DMS 273 treated with DMSO at 0.1 percent for 48 hours (cell line): ENCODE measurements at regions not wholly inside any gene's neighbourhood (a gene's known extent, or its start where the extent isn't known, plus 50 kb on each side); places are given as distances from the start of the nearest gene placed in this dataset.
"Not testable (repeated sequence)": the region's sequence is repeated elsewhere in the genome, so short reads cannot be mapped to it uniquely, and the experiment has no call there.

Experiments
- DNase-seq: peaks from one replicate; lab custom pipeline; 2025; lab: John Stamatoyannopoulos, UW

GRCh38 chr2:184113696-184114403, 484.5 kb upstream of the ZNF804A start:
- no peak for DNase-seq

DNA sequence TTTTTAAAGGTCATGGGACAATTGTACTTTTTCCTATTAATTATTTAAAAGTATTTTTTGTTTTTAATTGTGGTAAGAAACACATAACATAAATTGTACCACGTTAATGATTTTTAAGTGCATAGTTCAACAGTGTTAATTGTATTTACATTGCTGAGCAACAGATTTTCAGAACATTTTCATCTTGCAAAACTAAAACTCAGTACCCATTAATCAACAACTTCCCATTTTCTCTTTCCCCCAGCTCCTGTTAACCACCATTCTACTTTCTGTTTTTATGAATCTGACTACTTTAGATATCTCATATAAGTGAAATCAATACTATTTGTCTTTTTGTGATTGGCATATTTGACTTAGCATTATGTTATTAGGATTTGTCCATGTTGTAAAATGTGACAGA, 483.9 kb upstream of the ZNF804A start:
- DNase-seq, result no peak

DNA sequence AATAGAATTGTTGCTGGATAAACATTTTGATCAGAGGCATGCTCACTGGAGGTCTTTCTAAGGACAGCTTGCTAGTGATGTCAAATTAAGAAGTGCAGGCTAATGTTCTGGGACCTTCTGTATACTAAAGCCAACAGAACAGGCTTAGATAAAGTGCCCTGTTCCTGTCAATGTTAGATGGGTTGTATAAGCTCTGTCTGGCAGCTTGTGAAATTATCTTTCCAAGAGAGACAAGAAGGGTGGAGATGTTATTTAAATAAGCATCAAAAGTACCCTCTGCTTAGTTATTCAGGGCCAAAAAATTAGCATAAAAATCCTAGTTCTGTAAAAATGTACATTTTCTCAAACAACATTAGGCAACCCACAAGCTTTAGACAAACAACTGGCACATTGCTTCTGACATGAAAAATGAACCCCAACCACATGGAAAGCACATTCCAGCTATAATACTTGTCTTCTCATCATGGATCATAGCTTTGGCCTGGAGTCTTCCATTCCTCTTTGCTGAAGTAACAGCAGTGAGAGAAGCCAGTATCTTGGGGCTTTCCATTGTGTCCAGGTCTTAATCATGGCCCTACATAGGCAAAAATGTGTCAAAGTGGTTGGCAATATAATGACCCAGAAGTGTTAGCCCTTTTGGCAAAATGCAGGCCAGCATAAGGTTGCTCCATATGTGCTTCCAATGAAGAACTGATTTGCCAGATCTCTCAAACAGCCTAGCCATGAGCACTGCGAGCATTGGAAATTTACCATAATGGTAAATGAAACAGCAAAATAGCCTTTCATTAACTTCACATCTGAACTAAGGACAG, 478.1 kb upstream of the ZNF804A start:
- DNase-seq, result no peak

DNA sequence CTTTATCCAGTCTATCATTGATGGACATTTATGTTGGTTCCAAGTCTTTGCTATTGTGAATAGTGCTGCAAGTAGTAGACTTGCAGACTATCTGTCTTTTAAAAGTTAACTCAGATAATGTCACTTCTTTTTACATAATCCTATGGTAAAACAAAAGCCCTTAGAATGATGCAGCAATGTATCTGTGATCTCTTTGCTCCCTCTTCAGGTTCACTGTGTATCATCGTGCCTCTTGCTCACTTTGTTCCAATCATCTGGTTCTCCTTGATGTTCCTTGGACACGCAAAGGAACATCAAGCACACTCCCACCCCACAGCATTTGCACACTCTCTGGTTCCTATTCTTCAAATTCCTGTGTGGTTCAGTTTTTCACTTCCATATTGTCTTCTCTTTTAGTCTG, 472.5 kb upstream of the ZNF804A start:
- DNase-seq, result no peak

- DNase-seq, result no peak
Measured at GRCh38 chr2:184129073-184129472, 469.3 kb upstream of the ZNF804A start.

DNA sequence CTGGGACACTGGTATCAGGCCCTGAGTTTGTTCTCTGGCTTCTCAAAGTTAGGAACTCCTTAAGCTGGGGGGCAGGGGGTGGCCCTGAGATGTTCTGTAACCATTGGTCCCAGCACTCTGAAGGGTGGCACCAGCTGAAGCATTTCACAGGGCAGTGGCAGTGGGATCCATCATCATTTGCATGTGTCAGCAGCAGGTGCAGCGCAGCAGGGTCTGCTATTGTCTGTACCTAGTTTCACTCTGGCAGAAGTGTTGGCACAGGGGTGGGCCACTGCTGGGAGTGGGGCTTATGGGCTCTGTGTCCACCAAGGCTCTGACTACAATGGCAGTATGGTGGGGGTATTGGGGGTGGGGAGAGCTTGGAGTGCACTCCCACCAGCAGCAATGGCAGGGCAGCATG, 460.4 kb upstream of the ZNF804A start:
- DNase-seq, result no peak

- no peak for DNase-seq
Measured at GRCh38 chr2:184141866-184142265, 456.5 kb upstream of the ZNF804A start.

DNA sequence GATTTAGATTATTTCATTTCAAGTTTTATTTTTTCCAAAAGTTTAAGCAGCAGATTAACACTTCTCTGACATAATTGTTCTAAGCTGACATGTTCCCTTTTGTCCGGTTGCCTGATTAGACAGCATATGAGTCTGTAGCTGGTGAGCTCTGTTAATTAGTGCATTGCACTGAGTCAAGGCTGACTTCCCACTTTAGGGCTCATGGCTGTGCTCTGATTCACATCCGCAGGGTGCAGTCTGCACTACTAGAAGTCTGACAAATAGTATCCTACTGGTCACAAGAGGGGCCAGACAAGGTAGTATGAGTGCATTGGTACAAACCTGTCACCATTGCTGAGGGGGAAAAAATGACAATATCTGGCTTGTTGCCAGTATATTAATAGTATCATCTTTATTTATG, 443.9 kb upstream of the ZNF804A start:
- no peak for DNase-seq

DNA sequence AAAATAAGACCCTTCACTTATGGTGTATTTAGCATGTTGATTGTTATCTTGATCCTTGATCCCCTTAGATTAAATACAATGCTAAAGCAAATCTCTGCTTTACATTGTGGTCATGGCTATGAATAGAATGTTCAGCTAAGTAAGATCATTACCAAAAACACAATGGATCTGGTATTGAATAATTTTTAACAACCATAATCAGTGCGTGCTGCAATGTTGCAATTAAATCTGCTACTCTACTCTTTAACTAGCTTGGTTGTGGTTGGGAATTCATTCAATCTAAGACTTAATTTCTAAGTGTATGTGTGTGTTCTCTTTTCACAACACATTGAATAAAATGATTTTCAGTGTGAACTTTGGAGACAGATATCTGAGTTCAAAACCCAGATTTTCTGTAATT, 442.5 kb upstream of the ZNF804A start:
- DNase-seq, result no peak

DNA sequence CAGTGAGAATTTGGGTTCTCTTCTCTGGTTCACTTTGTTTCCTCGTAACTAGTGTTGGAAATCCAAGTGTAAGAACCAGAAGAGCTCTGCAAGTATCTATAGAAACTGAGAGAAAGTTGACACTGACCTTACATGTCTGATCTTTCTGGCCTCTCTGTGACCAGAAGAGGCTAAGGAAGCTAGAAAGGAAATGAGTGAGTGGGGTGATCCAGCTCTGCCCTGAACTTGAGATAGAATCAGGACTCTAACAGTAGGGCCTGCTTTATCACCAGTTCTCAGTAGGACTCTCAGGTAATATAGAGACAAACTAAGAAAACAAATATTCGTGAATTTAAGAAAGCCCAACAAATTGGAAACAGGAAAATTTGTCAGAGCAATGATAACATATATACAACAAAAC, 441.2 kb upstream of the ZNF804A start:
- DNase-seq, result no peak

GRCh38 chr2:184162426-184162825, 435.9 kb upstream of the ZNF804A start:
- DNase-seq, result no peak

- not testable (repeated sequence) for DNase-seq
Measured at GRCh38 chr2:184168823-184169222, 429.5 kb upstream of the ZNF804A start.

DNA sequence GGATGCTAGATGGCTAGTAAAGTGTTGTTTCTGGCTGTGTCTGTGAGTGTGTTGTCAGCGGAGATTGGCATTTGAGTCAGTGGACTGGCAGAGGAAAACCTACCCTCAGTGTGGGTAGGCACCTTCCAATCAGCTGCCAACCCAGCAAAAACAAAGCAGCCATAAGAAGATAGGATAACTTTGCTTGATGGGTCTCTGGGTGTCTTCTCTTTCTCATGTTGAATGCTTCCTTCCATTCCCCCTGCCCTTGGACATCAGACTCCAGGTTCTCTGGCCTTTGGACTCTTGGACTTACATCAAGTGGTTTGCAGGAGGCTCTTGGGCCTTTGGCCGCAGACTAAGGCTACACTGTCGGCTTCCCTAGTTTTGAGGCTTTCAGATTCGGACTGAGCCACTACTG, 429.0 kb upstream of the ZNF804A start:
- DNase-seq, result no peak

- no peak for DNase-seq
Measured at GRCh38 chr2:184174493-184175104, 423.7 kb upstream of the ZNF804A start.

DNA sequence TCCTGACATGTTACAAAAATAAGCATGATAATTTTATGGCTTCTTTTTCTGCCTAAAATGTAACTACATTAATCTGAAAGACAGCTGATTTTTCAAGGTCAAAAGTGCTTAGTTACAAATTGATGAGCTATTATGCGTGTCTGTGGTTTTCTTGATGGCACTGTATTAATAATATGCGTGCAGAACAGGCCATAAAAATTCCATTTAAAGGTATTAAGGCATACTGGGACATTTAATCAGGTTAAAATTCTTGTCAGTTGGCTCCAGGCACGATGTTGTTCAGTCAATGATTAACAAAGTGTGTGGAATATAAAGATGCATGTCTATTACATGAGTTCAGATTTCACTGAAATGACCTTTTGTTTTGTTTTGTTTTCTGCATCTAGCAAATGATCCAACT, 420.1 kb upstream of the ZNF804A start:
- DNase-seq, result no peak

- DNase-seq, result no peak
Measured at GRCh38 chr2:184186436-184186835, 411.9 kb upstream of the ZNF804A start.

GRCh38 chr2:184187421-184187971, 410.8 kb upstream of the ZNF804A start:
- DNase-seq, result no peak

DNA sequence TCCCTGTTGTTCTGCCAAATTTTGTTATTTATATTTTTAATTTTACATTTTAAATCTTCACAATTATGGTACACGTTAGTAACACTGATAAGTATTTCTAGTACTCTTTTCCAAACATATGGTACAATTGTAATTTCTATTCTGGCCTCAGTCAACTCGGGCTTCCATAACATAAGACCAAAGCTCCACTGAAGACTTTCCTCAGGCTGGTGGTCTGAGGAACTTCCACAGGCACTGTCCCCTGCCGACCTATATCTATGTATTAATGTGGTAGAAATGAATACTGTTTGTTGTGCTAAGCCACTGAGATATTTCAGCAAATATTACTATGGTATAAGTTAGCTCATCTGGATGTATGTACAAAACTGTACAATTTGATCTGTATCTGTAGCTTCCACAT, 407.6 kb upstream of the ZNF804A start:
- DNase-seq, result no peak

GRCh38 chr2:184192649-184193048, 405.7 kb upstream of the ZNF804A start:
- DNase-seq, result no peak

DNA sequence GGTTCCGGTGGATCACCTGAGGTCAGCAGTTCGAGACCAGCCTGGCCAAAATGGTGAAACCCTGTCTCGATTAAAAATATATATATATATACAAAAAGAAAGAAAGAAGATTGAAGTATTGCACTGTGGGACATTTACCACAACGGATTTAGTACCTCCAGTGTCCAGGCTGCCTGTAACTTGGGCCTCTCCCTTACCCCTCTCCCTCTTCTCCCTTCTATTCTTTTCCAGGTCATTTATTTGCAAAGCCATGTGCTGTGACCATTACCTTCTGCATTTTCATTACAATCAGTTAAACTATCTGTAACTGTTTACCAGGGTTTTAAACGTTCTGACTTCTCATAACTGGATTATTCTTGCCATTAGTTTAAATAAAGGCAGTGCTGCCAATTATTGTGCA, 400.9 kb upstream of the ZNF804A start:
- DNase-seq, result no peak

GRCh38 chr2:184198791-184199190, 399.5 kb upstream of the ZNF804A start:
- not testable (repeated sequence) for DNase-seq

- no peak for DNase-seq
Measured at GRCh38 chr2:184199274-184199673, 399.1 kb upstream of the ZNF804A start.

DNA sequence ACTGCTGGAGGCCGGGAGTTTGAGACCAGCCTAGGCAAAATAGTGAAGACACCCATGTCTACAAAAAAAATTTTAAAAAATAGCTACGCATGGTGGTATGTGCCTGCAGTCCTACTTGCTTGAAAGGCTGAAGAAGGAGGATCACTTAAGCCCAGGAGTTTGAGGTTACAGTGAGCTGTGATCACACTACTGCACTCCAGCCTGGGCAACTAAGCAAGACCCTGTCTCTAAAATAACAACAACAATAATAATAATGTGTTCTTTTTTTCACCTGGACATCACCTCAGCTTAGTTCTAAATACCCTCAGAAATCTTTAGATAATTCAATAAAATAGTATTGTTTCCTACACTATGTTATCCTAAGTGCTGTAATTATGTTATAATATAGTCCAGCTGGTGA, 397.1 kb upstream of the ZNF804A start:
- DNase-seq, result no peak
